B cell (primary cell): ENCODE measurements at regions not wholly inside any gene's neighbourhood (a gene's known extent, or its start where the extent isn't known, plus 50 kb on each side); places are given as distances from the start of the nearest gene placed in this dataset. TPM values are rescaled to one million over a fixed set of nuclear protein-coding genes. Genes with fewer than 3 reads are reported as not detected.

Experiments used
- ATAC-seq: fragments of 200-7000 bp; cut with Tn5 transposase; one replicate; pipeline ENCODE4 v1.10.0; 2021; ENCODE audit warnings: low read depth, mild to moderate bottlenecking, moderate number of reproducible peaks, moderate library complexity
- CTCF ChIA-PET: fragments of 350-600 bp; sonication (Branson Sonifier 250); formaldehyde crosslinking; loops from one replicate; lab custom pipeline; 2021; ENCODE audit warnings: antibody characterized with exemption, inconsistent platforms; lab: Charles Lee
- POLR2A ChIA-PET: fragments of 350-600 bp; sonication (Branson Sonifier 250); formaldehyde crosslinking; loops from one replicate; lab custom pipeline; 2021; ENCODE audit warnings: antibody characterized with exemption; lab: Charles Lee
- DNase-seq: peaks from one replicate; pipeline ENCODE4 v3.0.0; 2013
- H2AFZ ChIP-seq: 2 replicates; pipeline ENCODE4 v1.6.1; 2012; ENCODE audit warnings: mild to moderate bottlenecking, low read depth, low read length; ENCODE audit not compliant: insufficient read depth, poor library complexity, severe bottlenecking
- H3K27ac ChIP-seq, 2 donors: 1 replicate in 1 of 2; 2 replicates in 1 of 2; pipeline ENCODE4 v1.5.1; 2012 to 2013; ENCODE audit warnings: low read length in 2 of 2, mild to moderate bottlenecking in 2 of 2, moderate library complexity in 1 of 2
- H3K27me3 ChIP-seq, 4 experiments: fragments of 200-600 bp in 1 of 4; sonication (generic) in 1 of 4; replicated peaks in 1 of 4; 1 replicate in 2 of 4; 2 replicates in 2 of 4; pipeline versions ENCODE4 v1.6.1 to v1.7.0; 2013 to 2016; ENCODE audit warnings: low read length in 3 of 4, mild to moderate bottlenecking in 2 of 4, mixed read lengths in 1 of 4, moderate library complexity in 1 of 4; ENCODE audit not compliant: insufficient read depth in 4 of 4, control insufficient read depth in 3 of 4; ENCODE audit errors: control extremely low read depth in 1 of 4
- H3K36me3 ChIP-seq, 2 experiments: replicated peaks in 1 of 2; 1 replicate in 1 of 2; 2 replicates in 1 of 2; pipeline versions ENCODE4 v1.6.1 to v1.7.1; 2013; ENCODE audit warnings: low read length in 1 of 2; ENCODE audit not compliant: insufficient read depth in 2 of 2, control insufficient read depth in 1 of 2; ENCODE audit errors: control extremely low read depth in 1 of 2, extremely low read depth in 1 of 2
- H3K4me1 ChIP-seq, 2 donors: fragments of 200-600 bp in 1 of 2; sonication (generic) in 1 of 2; 1 replicate in 1 of 2; 2 replicates in 1 of 2; pipeline versions ENCODE4 v1.5.1 to v1.6.1; 2013 to 2017; ENCODE audit warnings: low read length in 2 of 2; ENCODE audit not compliant: control insufficient read depth in 2 of 2, insufficient read depth in 2 of 2
- H3K4me2 ChIP-seq: replicated peaks from 2 replicates; pipeline ENCODE3; 2012; ENCODE audit warnings: mild to moderate bottlenecking, low read depth, low read length; ENCODE audit not compliant: poor library complexity, severe bottlenecking
- H3K4me3 ChIP-seq, 5 experiments: fragments of 200-600 bp in 1 of 5; sonication (generic) in 1 of 5; 1 replicate in 3 of 5; 2 replicates in 2 of 5; pipeline versions ENCODE4 v1.5.1 to v1.7.0; 2011 to 2016; ENCODE audit warnings: low read length in 4 of 5, mild to moderate bottlenecking in 4 of 5, low read depth in 2 of 5, control low read depth in 1 of 5, moderate library complexity in 1 of 5; ENCODE audit not compliant: insufficient read depth in 1 of 5; ENCODE audit errors: control extremely low read depth in 1 of 5, extremely low read depth in 1 of 5
- H3K79me2 ChIP-seq: fragments of 200-600 bp; sonication (generic); one replicate; pipeline ENCODE4 v1.6.0; 2016; ENCODE audit warnings: low read length; ENCODE audit not compliant: control insufficient read depth, insufficient read depth
- H3K9ac ChIP-seq: fragments of 200-600 bp; sonication (generic); 2 replicates; pipeline ENCODE4 v1.6.1; 2017; ENCODE audit warnings: mild to moderate bottlenecking, low read length, moderate library complexity
- H3K9me3 ChIP-seq, 3 donors: one replicate each; pipeline versions ENCODE4 v1.6.1 to v1.7.1; 2013; ENCODE audit warnings: low read length in 2 of 3; ENCODE audit not compliant: control insufficient read depth in 2 of 3, insufficient read depth in 1 of 3; ENCODE audit errors: control extremely low read depth in 1 of 3
- H4K20me1 ChIP-seq: 2 replicates; pipeline ENCODE4 v1.6.0; 2012; ENCODE audit warnings: mild to moderate bottlenecking, low read length; ENCODE audit not compliant: insufficient read depth, control insufficient read depth, poor library complexity, severe bottlenecking
- H3K27ac Mint-ChIP-seq: one replicate; pipeline ENCODE4 v1.8.0; 2021; ENCODE audit warnings: mixed read lengths
- H3K27me3 Mint-ChIP-seq: one replicate; pipeline ENCODE4 v1.8.0; 2021; ENCODE audit warnings: mixed read lengths
- H3K4me1 Mint-ChIP-seq: one replicate; pipeline ENCODE4 v1.8.0; 2021; ENCODE audit warnings: mixed read lengths
- H3K4me3 Mint-ChIP-seq: one replicate; pipeline ENCODE4 v1.8.0; 2021; ENCODE audit warnings: mixed read lengths
- H3K9me3 Mint-ChIP-seq: one replicate; pipeline ENCODE4 v1.8.0; 2022; ENCODE audit warnings: mixed read lengths; ENCODE audit not compliant: insufficient read depth
- CTCF ChIP-seq: fragments of 200-600 bp; IDR thresholded peaks from one replicate; pipeline ENCODE4 v1.8.0; 2022; ENCODE audit warnings: antibody characterized with exemption, mild to moderate bottlenecking
- EZH2 ChIP-seq: IDR thresholded peaks from 2 replicates; pipeline ENCODE4 v1.6.1; 2012; ENCODE audit warnings: borderline replicate concordance, low read depth, mild to moderate bottlenecking, moderate library complexity, low read length; ENCODE audit not compliant: insufficient read depth, poor library complexity, severe bottlenecking
- WGBS: methylation state at CpG from one replicate; pipeline ENCODE4 v1.1.5; 2013; ENCODE audit warnings: missing lambda C conversion rate; ENCODE audit not compliant: insufficient coverage; 5-methylcytosine and 5-hydroxymethylcytosine counted together
- intact Hi-C: fragments of 100-400 bp; cut with micrococcal nuclease; formaldehyde crosslinking; loops from one replicate; pipeline ENCODE4 v1.10.0; 2022
- small RNA-seq: library from RNA; depleted of rRNA; stranded (forward); fragments of <200 nt; gene quantifications from one replicate; pipeline ENCODE3, GENCODE V24; 2012; ENCODE audit warnings: low replicate concordance, low read depth; ENCODE audit not compliant: insufficient read length

DNA sequence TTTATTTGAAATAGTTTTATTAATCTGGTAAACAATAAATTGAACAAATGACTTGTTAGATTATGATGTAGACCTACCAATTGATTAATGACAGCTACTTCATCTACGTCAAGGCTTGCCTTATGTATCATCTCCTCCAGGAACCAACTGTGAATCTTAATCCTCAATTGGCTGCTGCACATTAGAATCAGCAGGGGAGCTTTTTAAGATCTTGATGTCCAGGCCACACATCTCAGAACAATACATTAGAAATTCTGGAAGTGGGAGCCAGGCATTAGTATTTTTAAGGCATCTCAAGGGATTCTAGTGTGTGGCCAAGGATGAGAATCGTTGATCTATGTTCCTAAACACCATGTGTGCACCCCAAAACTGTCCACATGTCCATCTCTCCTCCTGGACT lies 52.0 kb upstream of the LYPLAL1 start:
- H3K9me3 Mint-ChIP-seq = no peaks in the 10 kb centered on the region
- no peak overlapping the region for H2AFZ ChIP-seq

DNA sequence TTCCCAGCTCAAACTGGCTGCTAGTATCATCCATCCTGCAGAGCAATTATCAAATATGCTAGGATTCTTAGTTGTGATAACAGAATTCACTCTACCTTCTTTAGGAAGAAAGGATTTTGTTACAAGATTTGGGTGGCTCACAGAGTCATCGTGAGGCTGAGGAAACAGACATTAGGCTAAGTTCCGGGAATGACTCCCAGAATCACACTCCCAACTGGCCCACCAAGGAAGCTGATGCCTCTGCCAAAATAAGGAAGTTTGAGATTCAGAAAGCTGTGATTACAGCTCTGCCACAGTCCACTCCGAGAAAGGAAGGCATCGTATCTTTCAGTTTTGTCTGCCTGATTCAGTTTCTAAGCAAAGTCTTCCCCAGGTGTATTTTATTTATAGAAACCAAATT lies 50.6 kb upstream of the LYPLAL1 start:
- Histone ChIP-seq H3K9ac (no peak overlapping the region), H3K36me3 (no peaks in the 10 kb centered on the region), H3K9me3 (no peaks in the 10 kb centered on the region), H3K27me3 (no peaks in the 10 kb centered on the region), H2AFZ (no peak overlapping the region), H4K20me1 (no peaks in the 10 kb centered on the region), H3K4me2 (no peak overlapping the region), H3K79me2 (no peaks in the 10 kb centered on the region), H3K4me3 (no peak overlapping the region), H3K4me1 (no peaks in the 10 kb centered on the region), H3K27ac (no peak overlapping the region)
- WGBS = no CpG with 5 or more reads among the region's 4 CpGs
- CTCF ChIA-PET = no interaction called here
- Mint-ChIP-seq H3K27me3 (peaks cover 9% of the 10 kb centered on the region), H3K4me1 (no peaks in the 10 kb centered on the region), H3K27ac (no peak overlapping the region), H3K9me3 (no peaks in the 10 kb centered on the region), H3K4me3 (no peak overlapping the region)
- DNase-seq (no peak), ATAC-seq (no peak)
- POLR2A ChIA-PET = no interaction called here
- intact Hi-C loops = no loop called here
- TF ChIP-seq CTCF = no peak
- TF ChIP-seq EZH2 = no peak

More for the DNA sequence above, 52.0 kb upstream of the LYPLAL1 start:
- Histone ChIP-seq H3K4me1 (no peaks in the 10 kb centered on the region), H3K36me3 (no peaks in the 10 kb centered on the region), H3K79me2 (no peaks in the 10 kb centered on the region), H3K27ac (no peak overlapping the region), H3K4me2 (no peak overlapping the region), H3K9me3 (no peaks in the 10 kb centered on the region), H3K27me3 (no peaks in the 10 kb centered on the region), H3K4me3 (no peak overlapping the region), H3K9ac (no peak overlapping the region), H4K20me1 (no peaks in the 10 kb centered on the region)
- ChIA-PET CTCF (no interaction called here), POLR2A (no interaction called here)
- no peak for ATAC-seq
- intact Hi-C loops = no loop called here
- no peak for DNase-seq
- Mint-ChIP-seq H3K4me1 (no peaks in the 10 kb centered on the region), H3K27me3 (peaks cover 3% of the 10 kb centered on the region), H3K27ac (no peak overlapping the region), H3K4me3 (no peak overlapping the region)
- 100% methylated on average over 1 of the region's 2 CpGs for WGBS
- no peak for TF ChIP-seq CTCF
- TF ChIP-seq EZH2 = no peak

Small RNA genes lying in the stretch of these regions (small RNA-seq; reads per million reads assigned to genes)
- gene RF00012 = not detected
